Activated T-helper 1 cell treated with anti-CD3 and anti-CD28 coated beads, Interleukin-12 subunit alpha, Interleukin-12 subunit beta, Interleukin-2, Interleukin-4 antibody, amounts not matched to agents 30 ng/mL and 10 ng/mL and 1 ng/mL, durations not matched to agents 14 hours and 24 hours and 36 hours (primary cell): ENCODE measurements at regions not wholly inside any gene's neighbourhood (a gene's known extent, or its start where the extent isn't known, plus 50 kb on each side); places are given as distances from the start of the nearest gene placed in this dataset.

Source experiments
- DNase-seq: peaks from one replicate; pipeline ENCODE4 v3.0.0; 2021; ENCODE audit warnings: low spot score
- H3K27ac Mint-ChIP-seq: one replicate; pipeline ENCODE4 v1.8.0; 2021; ENCODE audit warnings: mild to moderate bottlenecking, mixed read lengths
- H3K27me3 Mint-ChIP-seq: one replicate; pipeline ENCODE4 v1.8.0; 2022; ENCODE audit warnings: mild to moderate bottlenecking, moderate library complexity, mixed read lengths; ENCODE audit not compliant: insufficient read depth
- H3K36me3 Mint-ChIP-seq: one replicate; pipeline ENCODE4 v1.8.0; 2021; ENCODE audit warnings: low read depth, mixed read lengths
- H3K4me1 Mint-ChIP-seq: one replicate; pipeline ENCODE4 v1.8.0; 2021; ENCODE audit warnings: low read depth, mixed read lengths
- H3K4me3 Mint-ChIP-seq: one replicate; pipeline ENCODE4 v1.8.0; 2021; ENCODE audit warnings: mild to moderate bottlenecking, moderate library complexity, mixed read lengths
- H3K9me3 Mint-ChIP-seq: one replicate; pipeline ENCODE4 v1.8.0; 2021; ENCODE audit warnings: mixed read lengths
- intact Hi-C: fragments of 100-400 bp; cut with micrococcal nuclease; formaldehyde crosslinking; loops from one replicate; pipeline ENCODE4 v1.15.1; 2024

DNA sequence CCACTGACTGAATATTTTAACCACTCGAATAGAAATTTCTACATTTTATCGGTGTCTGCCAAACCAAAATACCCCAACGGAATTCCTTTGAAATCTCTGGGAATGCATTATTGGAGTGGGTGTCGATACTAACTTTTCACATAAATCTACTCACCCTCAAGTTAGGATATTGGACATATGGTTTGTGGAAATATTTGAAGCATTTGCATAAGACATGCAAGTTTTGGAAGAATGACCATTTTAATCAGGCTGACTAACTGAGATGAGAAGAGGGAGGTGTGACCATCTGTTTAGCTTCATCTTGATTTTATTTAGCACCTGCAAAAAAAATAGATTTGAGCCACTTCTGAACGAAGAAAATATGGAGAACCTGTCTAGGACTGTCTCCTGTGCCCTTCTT, 61.2 kb downstream of the KLF6 start:
- Mint-ChIP-seq H3K27ac (no peak overlapping the region), H3K27me3 (peaks cover 32% of the 10 kb centered on the region), H3K4me1 (peaks cover 10% of the 10 kb centered on the region), H3K36me3 (no peaks in the 10 kb centered on the region), H3K4me3 (no peak overlapping the region), H3K9me3 (no peaks in the 10 kb centered on the region)
- intact Hi-C loops: no loop called here
- DNase-seq: no peak

DNA sequence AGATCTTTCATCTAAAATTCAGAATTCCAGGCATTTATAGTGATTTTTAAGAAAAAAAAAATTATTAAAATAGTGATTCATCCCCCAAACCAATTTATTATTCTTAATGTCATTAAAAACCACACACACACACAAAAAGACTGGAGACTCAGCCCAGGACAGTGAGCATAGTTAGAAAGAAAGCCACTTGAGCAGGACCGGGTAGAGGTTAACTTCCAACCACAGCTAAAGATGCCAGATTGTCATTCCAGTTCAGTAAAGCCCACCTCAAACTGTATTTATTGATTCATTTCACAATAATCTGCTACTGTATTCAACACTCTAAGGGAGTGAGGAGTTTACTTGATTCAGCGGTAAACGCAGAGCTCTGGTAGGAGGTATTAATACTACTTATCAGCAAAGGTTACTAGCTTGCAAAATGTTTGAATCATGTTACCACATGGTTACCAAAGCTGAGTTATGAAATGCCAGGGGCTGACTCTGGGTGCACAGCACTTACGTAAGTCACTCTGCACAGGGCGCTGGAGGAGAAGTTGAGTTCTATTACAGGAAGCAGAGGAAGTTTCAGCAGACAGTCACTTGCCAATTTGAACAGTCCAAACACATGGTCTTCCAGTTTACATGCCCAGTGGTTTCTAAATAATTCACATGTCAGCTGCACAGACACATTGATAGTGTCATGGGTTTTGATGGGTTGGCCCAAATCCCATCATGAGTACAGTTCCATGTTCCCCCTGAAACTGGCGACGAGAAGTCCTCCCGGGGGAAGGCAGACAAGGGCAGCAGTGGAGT, 64.6 kb downstream of the KLF6 start:
- DNase-seq: no peak
- H3K4me1 Mint-ChIP-seq: peaks cover 10% of the 10 kb centered on the region

DNA sequence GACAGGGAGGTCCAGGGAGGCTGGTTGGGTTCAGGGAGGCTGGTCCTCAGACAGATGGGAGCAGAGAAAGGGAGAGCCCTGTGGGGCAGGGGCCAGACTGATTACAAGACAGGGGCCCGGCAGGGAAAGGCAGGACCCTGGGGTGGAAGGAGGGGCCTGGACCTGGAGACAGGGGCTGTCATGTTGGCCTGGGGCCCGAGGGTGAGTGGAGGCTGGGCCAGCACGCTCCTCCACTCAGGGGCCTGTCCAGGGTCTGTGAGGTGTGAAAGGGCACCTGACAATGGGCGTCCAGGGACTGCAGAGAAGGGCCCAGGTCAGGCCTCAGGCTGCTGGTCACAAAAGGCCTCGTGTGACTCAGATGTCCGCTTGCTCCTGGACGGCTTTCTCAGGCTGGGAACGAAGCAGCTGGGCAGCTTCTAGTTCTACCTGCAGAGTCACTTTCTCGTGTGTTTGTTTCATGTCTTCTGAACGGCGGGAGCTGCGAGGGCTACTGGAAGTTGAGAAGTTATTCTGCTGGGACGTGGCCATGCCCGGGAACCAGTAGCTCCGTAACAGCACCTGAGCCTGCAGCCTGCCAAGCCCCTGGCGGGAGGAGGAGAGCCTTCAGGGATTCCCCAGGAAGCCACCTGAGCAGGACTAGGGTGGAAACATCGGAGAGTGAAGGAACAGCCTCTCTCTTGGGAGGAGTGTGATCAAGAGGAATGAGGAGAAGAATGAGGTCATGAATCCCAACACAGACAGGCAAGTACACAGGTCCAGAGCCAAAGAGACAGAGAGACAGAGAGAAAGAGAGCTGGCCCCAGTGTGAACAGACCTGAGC, 65.8 kb downstream of the KLF6 start:
- peaks cover 23% of the 10 kb centered on the region for H3K27me3 Mint-ChIP-seq
- H3K4me1 Mint-ChIP-seq: peaks cover 10% of the 10 kb centered on the region
- peak overlapping the region; percentile 29 for H3K27ac Mint-ChIP-seq
- DNase-seq: no peak
- H3K9me3 Mint-ChIP-seq: no peaks in the 10 kb centered on the region
- no peak overlapping the region for H3K4me3 Mint-ChIP-seq
- intact Hi-C loops: no loop called here
- H3K36me3 Mint-ChIP-seq: no peaks in the 10 kb centered on the region

More for the DNA sequence above, 64.6 kb downstream of the KLF6 start:
- no peak overlapping the region for H3K4me3 Mint-ChIP-seq
- H3K9me3 Mint-ChIP-seq: no peaks in the 10 kb centered on the region
- H3K27me3 Mint-ChIP-seq: peaks cover 27% of the 10 kb centered on the region
- H3K27ac Mint-ChIP-seq: no peak overlapping the region
- intact Hi-C loops: no loop called here
- no peaks in the 10 kb centered on the region for H3K36me3 Mint-ChIP-seq

DNA sequence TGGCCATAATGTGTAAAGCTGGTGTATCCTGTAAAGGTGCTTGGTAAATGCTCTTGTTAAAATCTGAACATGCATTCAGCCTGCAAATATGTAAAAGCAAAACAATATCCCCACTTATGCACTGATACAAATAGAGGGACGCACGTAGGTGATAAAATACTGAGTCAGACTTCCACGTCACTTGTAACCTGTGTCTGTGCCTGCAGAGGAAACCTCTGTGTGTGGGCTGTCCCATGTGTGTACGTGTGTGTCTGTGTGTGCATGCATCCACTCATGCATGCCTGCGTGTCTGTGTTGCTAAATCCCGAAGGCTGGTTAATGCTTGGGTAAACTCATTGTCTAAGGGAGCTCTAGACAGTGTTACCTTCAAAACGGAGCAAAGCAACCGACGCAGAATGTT, 68.9 kb downstream of the KLF6 start:
- Mint-ChIP-seq H3K9me3 (peaks cover 18% of the 10 kb centered on the region), H3K4me1 (peaks cover 9% of the 10 kb centered on the region)

DNA sequence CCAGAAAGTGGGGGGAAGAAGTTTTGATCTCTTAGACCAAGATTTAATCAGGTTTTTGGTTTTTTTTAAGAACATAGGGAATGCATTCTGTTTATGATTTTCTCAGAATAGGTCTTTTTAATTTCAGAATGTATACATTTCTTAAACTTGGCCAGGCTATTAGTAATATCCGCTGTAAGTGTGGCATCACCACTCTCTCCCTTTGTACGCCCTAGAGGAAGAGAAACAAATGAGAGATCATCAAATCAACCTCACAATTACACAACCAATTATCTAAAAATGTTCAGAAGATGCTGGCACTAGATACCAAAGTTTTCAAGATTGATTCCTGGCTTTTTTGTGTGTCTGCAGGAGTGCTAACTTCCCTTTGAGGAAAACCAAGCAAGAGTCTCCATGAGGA, 70.0 kb downstream of the KLF6 start:
- peaks cover 7% of the 10 kb centered on the region for H3K27me3 Mint-ChIP-seq
- H3K36me3 Mint-ChIP-seq: peaks cover 3% of the 10 kb centered on the region
- peaks cover 21% of the 10 kb centered on the region for H3K9me3 Mint-ChIP-seq
- intact Hi-C loops: no loop called here
- no peak for DNase-seq
- H3K4me1 Mint-ChIP-seq: no peaks in the 10 kb centered on the region
- H3K4me3 Mint-ChIP-seq: no peak overlapping the region
- no peak overlapping the region for H3K27ac Mint-ChIP-seq

More for the DNA sequence above, 68.9 kb downstream of the KLF6 start:
- Mint-ChIP-seq H3K27me3 (peaks cover 12% of the 10 kb centered on the region), H3K27ac (no peak overlapping the region), H3K36me3 (peaks cover 3% of the 10 kb centered on the region), H3K4me3 (no peak overlapping the region)
- intact Hi-C loops: no loop called here
- DNase-seq: no peak

DNA sequence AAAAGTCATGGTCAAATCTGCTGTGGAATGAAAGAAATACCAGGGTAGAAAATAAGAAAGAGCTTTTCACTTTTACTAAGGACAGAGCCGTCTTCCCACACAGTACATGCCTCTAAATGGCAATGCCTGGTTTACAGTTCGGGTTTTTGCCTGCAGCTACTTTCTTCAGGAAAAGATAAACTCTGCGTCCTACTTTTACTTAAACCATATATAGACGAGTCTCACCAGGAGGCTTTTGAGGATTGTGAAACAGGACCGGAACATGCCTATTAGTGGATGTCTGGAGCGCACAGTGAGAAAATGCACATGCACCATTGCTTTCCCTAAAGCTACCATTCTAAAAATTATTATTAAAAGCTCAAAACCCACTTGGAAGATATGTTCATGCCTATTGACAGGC, 70.5 kb downstream of the KLF6 start:
- peaks cover 21% of the 10 kb centered on the region for H3K9me3 Mint-ChIP-seq
- H3K36me3 Mint-ChIP-seq: peaks cover 3% of the 10 kb centered on the region
- intact Hi-C loops: no loop called here
- no peak overlapping the region for H3K4me3 Mint-ChIP-seq
- DNase-seq: no peak
- H3K4me1 Mint-ChIP-seq: no peaks in the 10 kb centered on the region
- H3K27ac Mint-ChIP-seq: no peak overlapping the region
- peaks cover 7% of the 10 kb centered on the region for H3K27me3 Mint-ChIP-seq

DNA sequence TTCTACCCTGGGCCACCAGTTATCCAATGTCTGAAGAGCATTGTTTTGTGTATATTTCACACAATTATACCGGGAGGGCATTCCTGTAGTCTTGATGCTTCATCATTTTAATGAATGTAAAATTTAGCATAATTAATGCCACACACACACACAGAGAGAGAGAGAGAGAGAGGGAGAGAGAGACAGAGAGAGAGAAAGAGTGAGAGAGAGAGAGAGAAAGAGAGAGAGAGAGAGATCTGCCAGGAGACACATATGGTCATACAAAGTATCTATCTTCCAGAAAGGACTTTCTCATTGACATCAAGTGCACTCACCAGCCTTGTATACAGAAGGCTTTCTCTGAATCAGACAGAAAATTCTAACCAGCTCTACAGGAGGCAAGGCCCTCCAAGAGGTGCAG, 72.3 kb downstream of the KLF6 start:
- intact Hi-C loops: no loop called here
- Mint-ChIP-seq H3K4me3 (no peak overlapping the region), H3K9me3 (peaks cover 21% of the 10 kb centered on the region), H3K36me3 (peaks cover 3% of the 10 kb centered on the region), H3K27me3 (peaks cover 3% of the 10 kb centered on the region), H3K4me1 (no peaks in the 10 kb centered on the region), H3K27ac (no peak overlapping the region)
- no peak for DNase-seq

DNA sequence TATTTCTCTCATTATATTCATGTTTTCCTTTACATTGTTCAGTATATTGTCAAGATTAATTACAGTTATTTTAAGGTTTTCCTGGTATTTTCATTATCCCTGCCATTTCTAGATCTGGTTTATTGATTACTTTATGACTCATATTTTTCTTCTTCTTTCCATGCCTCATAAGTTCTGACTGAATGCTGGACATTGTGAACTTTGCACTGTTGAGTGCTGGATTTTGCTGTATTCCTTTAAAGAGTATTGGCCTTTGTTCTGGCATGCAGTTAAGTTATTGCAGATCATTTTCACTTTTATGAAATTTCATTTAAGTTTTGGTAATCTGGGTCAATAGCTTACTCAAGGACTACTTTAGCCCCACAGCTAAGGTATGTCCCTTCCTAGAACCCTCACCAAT, 73.1 kb downstream of the KLF6 start:
- Mint-ChIP-seq H3K4me3 (no peak overlapping the region), H3K27me3 (peaks cover 3% of the 10 kb centered on the region), H3K27ac (no peak overlapping the region), H3K4me1 (no peaks in the 10 kb centered on the region), H3K9me3 (peaks cover 21% of the 10 kb centered on the region), H3K36me3 (peaks cover 3% of the 10 kb centered on the region)
- DNase-seq: no peak
- intact Hi-C loops: no loop called here

DNA sequence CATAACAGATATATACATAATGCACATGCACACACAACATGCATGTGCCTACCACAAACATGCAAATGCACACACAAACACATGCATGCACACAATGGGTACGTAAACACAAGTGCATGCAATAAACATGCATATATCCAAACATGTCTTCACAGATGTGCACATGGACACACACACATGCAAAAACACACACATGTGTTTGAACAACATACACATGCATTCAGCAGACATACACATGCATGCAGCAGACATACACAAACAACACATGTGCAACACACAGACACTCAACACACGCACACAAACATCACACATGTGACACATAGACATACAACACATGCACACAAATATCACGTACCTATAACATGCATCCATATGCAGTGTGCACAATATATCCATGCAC, 74.2 kb downstream of the KLF6 start:
- no peak overlapping the region for H3K4me3 Mint-ChIP-seq
- H3K9me3 Mint-ChIP-seq: peaks cover 21% of the 10 kb centered on the region
- DNase-seq: no peak
- H3K36me3 Mint-ChIP-seq: peaks cover 3% of the 10 kb centered on the region
- no peaks in the 10 kb centered on the region for H3K4me1 Mint-ChIP-seq
- intact Hi-C loops: no loop called here
- H3K27ac Mint-ChIP-seq: no peak overlapping the region
- peaks cover 7% of the 10 kb centered on the region for H3K27me3 Mint-ChIP-seq

DNA sequence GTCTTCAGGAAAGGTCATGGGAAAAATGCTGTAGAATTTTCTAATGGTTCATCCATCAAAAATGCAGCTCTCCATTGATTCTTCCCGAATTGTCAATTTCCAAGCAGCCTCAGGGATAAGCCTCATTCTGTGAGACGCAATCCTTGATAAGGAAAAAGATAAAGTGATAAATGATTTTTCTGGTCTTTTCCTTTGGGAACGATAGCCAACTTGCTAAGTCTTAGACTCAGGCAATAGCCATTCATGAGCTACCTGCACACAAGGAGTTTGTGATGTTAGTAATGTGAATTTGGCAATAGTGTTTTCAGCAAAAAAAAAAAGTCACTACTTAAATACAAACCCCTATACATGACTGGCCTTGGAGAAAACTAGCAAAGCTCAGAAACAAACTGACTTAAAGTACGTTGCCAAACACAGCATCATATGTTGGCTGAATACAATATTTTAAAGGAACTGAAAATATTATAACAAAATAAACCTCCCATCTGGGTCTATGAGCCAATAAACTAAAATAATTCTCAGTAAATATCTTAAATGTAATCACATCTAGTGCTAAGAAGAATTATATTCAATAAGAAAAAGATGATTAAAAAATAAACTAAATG, 75.5 kb downstream of the KLF6 start:
- Mint-ChIP-seq H3K36me3 (peaks cover 3% of the 10 kb centered on the region), H3K4me1 (no peaks in the 10 kb centered on the region), H3K4me3 (no peak overlapping the region), H3K9me3 (peaks cover 21% of the 10 kb centered on the region), H3K27me3 (peaks cover 4% of the 10 kb centered on the region), H3K27ac (no peak overlapping the region)
- DNase-seq: no peak
- intact Hi-C loops: no loop called here

DNA sequence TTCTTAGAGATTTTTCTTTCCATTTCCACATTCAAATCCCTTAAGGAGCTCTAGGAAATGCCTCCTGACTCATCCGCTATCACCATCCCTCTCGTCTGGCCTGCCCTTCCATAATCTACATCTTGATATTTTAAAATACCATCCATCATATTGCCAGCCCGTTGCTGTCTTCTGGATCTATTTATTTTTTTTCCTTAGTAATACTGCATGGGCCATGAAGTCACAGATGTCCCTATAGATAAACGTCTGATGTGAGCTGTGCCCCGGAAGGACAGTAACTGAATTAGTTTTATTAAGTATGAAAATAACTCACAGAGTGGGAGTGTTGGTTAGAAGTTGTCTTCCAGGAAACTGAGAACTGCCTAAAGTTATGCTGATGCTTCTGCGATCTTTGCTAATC, 76.2 kb downstream of the KLF6 start:
- DNase-seq: no peak
- no peak overlapping the region for H3K4me3 Mint-ChIP-seq
- intact Hi-C loops: no loop called here
- H3K27ac Mint-ChIP-seq: no peak overlapping the region
- H3K4me1 Mint-ChIP-seq: no peaks in the 10 kb centered on the region
- peaks cover 21% of the 10 kb centered on the region for H3K9me3 Mint-ChIP-seq
- H3K36me3 Mint-ChIP-seq: peaks cover 3% of the 10 kb centered on the region
- peaks cover 4% of the 10 kb centered on the region for H3K27me3 Mint-ChIP-seq

DNA sequence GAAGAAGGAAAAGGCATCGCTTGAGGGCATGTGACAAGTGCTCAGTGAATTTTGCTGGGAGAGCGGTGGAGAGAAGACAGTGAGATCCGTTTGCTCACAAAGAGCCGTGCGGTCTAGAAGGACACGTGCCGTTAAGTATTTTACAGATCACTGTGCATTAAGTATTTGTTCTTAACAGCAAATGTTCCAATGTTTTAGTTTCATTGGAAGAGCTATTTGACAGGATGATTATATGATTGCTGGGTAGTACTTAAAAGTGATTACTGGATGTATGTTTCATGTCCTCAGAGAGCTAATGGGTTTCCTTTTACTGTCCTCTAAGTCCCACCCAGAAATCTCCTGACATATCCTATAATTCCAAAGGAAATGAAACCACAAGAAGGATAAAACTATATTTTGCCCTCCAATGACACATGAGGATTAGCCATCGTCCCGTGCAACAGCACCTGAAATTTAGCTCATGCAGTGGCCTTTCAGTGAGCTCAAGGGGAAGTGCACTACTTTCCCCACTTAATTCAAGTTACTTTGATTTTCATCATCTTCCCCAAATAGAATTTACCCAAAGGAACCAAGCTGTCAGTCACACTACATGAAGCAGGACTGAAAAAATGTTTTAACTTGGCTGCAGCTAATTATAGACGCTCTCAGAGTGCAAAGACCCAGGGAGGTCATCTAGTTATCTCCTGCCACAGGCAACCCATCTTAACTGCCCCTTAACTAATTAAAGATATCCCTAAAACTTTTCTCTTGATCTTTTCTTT, 80.3 kb downstream of the KLF6 start:
- no peaks in the 10 kb centered on the region for H3K36me3 Mint-ChIP-seq
- peaks cover 7% of the 10 kb centered on the region for H3K27me3 Mint-ChIP-seq
- no peak overlapping the region for H3K27ac Mint-ChIP-seq
- no peak overlapping the region for H3K4me3 Mint-ChIP-seq
- intact Hi-C loops: no loop called here
- DNase-seq: no peak
- no peaks in the 10 kb centered on the region for H3K9me3 Mint-ChIP-seq
- H3K4me1 Mint-ChIP-seq: no peaks in the 10 kb centered on the region
